A549 (cell line): ENCODE measurements at regions not wholly inside any gene's neighbourhood (a gene's known extent, or its start where the extent isn't known, plus 50 kb on each side); places are given as distances from the start of the nearest gene placed in this dataset.
"Not testable (repeated sequence)": the region's sequence is repeated elsewhere in the genome, so short reads cannot be mapped to it uniquely, and the experiment has no call there.

Experiments
- ATAC-seq, 2 experiments: fragments of 200-7000 bp in 1 of 2; fragments of >200 bp in 1 of 2; cut with Nextera tagmentation in 1 of 2; cut with Tn5 transposase in 1 of 2; 3 replicates each; pipeline versions ENCODE4 v1.8.0 to v1.9.1; 2018 to 2020; ENCODE audit warnings: mild to moderate bottlenecking in 1 of 2, moderate library complexity in 1 of 2
- CTCF ChIA-PET: fragments of 300-600 bp; sonication (Branson Sonifier 250); formaldehyde crosslinking; extraction: SDS; loops from one replicate; lab custom pipeline; 2021; ENCODE audit warnings: antibody characterized with exemption, inconsistent platforms; lab: Yijun Ruan, JAX
- POLR2A ChIA-PET: fragments of 350-600 bp; formaldehyde crosslinking; extraction: SDS; loops from one replicate; lab custom pipeline; 2021; ENCODE audit warnings: antibody characterized with exemption, inconsistent platforms; lab: Yijun Ruan, JAX
- DNase-seq, 2 experiments: peaks; one replicate each; pipeline versions ENCODE4 v3.0.0 to v3.0.0-alpha.2; 2011 to 2016; ENCODE audit warnings: low read depth in 1 of 2, low spot score in 1 of 2
- FAIRE-seq: peaks from 2 replicates; lab custom pipeline; 2011; peaks lifted over from hg19 to GRCh38; lab: Jason Lieb, UNC
- H3K27ac ChIP-seq, 2 experiments: fragments of >200 bp; sonication (Bioruptor Twin); formaldehyde crosslinking; 3 replicates each; pipeline ENCODE4 v1.5.1; 2016 to 2017
- H3K4me1 ChIP-seq: fragments of >200 bp; sonication (Bioruptor Twin); formaldehyde crosslinking; 3 replicates; pipeline ENCODE4 v1.6.1; 2016
- H3K4me2 ChIP-seq: fragments of >200 bp; sonication (Bioruptor Twin); formaldehyde crosslinking; 3 replicates; pipeline ENCODE4 v1.6.1; 2016
- H3K4me3 ChIP-seq: fragments of >200 bp; sonication (Bioruptor Twin); formaldehyde crosslinking; 3 replicates; pipeline ENCODE4 v1.5.1; 2016
- H3K9me3 ChIP-seq: fragments of >200 bp; sonication (Bioruptor Twin); formaldehyde crosslinking; 3 replicates; pipeline ENCODE4 v1.6.1; 2016
- BHLHE40 ChIP-seq: IDR thresholded peaks from 2 replicates; pipeline ENCODE4 v1.6.1; 2012; ENCODE audit warnings: low read depth, low read length, inconsistent platforms
- CHD2 ChIP-seq: fragments of 150-350 bp; IDR thresholded peaks from 2 replicates; pipeline ENCODE4 v1.6.1; 2014; ENCODE audit warnings: low read length; ENCODE audit not compliant: partially characterized antibody
- CHD4 ChIP-seq: fragments of 200-600 bp; sonication (generic); IDR thresholded peaks from 2 replicates; pipeline ENCODE4 v1.6.1; 2016; ENCODE audit warnings: antibody characterized with exemption, mild to moderate bottlenecking, borderline replicate concordance
- EHF ChIP-seq: fragments of 250-450 bp; sonication (Bioruptor Pico); IDR thresholded peaks from 2 replicates; pipeline ENCODE4 v1.5.0; 2020; ENCODE audit warnings: mild to moderate bottlenecking
- EP300 ChIP-seq, 2 experiments: fragments of >200 bp; sonication (Bioruptor Twin); formaldehyde crosslinking; IDR thresholded peaks; 2 replicates in 1 of 2; 3 replicates in 1 of 2; pipeline ENCODE4 v1.6.1; 2016 to 2017
- ESRRA ChIP-seq: fragments of 150-350 bp; IDR thresholded peaks from 2 replicates; pipeline ENCODE4 v1.6.1; 2014; ENCODE audit warnings: mild to moderate bottlenecking, low read length, borderline replicate concordance
- FOSL2 ChIP-seq, 2 experiments: fragments of 450-650 bp in 1 of 2; fragments of >200 bp in 1 of 2; sonication (Bioruptor Twin) in 1 of 2; formaldehyde crosslinking; IDR thresholded peaks; 2 replicates each; pipeline versions ENCODE4 v1.5.0 to v1.6.1; 2016 to 2020; ENCODE audit warnings: mild to moderate bottlenecking in 1 of 2, moderate library complexity in 1 of 2
- HES2 ChIP-seq: fragments of >200 bp; sonication (Bioruptor Twin); formaldehyde crosslinking; IDR thresholded peaks from 2 replicates; pipeline ENCODE4 v1.6.1; 2016
- MAFK ChIP-seq: fragments of 450-650 bp; IDR thresholded peaks from 2 replicates; pipeline ENCODE4 v1.6.1; 2014; ENCODE audit not compliant: partially characterized antibody
- MAZ ChIP-seq: fragments of 150-350 bp; IDR thresholded peaks from 2 replicates; pipeline ENCODE4 v1.6.1; 2014; ENCODE audit warnings: antibody characterized with exemption, low read depth, low read length, borderline replicate concordance
- MYC ChIP-seq: IDR thresholded peaks from 2 replicates; pipeline ENCODE4 v1.6.1; 2012; ENCODE audit warnings: mild to moderate bottlenecking, inconsistent platforms, low read length, improper control_type of control experiment, borderline replicate concordance
- NFE2L2 ChIP-seq: fragments of 150-350 bp; conservative IDR thresholded peaks from 2 replicates; pipeline ENCODE4 v1.6.1; 2014; ENCODE audit warnings: low read length
- NPAS2 ChIP-seq: fragments of 250-450 bp; sonication (Bioruptor Pico); IDR thresholded peaks from 2 replicates; pipeline ENCODE4 v1.8.0; 2022; ENCODE audit warnings: mild to moderate bottlenecking, moderate library complexity, borderline replicate concordance
- PHF8 ChIP-seq: fragments of 200-600 bp; sonication (generic); IDR thresholded peaks from 2 replicates; pipeline ENCODE4 v1.6.1; 2016; ENCODE audit warnings: low read depth, mild to moderate bottlenecking, antibody characterized with exemption, moderate library complexity, borderline replicate concordance
- POLR2A ChIP-seq: IDR thresholded peaks from 2 replicates; pipeline ENCODE4 v1.6.1; 2012; ENCODE audit warnings: mild to moderate bottlenecking, low read length
- RARB ChIP-seq: fragments of 250-450 bp; sonication (Bioruptor Pico); IDR thresholded peaks from 2 replicates; pipeline ENCODE4 v1.8.0; 2021; ENCODE audit warnings: mild to moderate bottlenecking, moderate library complexity
- SREBF2 ChIP-seq: fragments of 450-650 bp; IDR thresholded peaks from 2 replicates; pipeline ENCODE4 v1.6.1; 2014; ENCODE audit warnings: mild to moderate bottlenecking, moderate library complexity
- TFCP2L1 ChIP-seq: fragments of 250-450 bp; sonication (Bioruptor Pico); IDR thresholded peaks from 2 replicates; pipeline ENCODE4 v1.5.0; 2021; ENCODE audit warnings: mild to moderate bottlenecking
- TP53 ChIP-seq: fragments of 250-450 bp; sonication (Bioruptor Pico); IDR thresholded peaks from 2 replicates; pipeline ENCODE4 v1.5.0; 2021; ENCODE audit warnings: mild to moderate bottlenecking, moderate library complexity
- WGBS: methylation state at CpG from one replicate; pipeline ENCODE4 v1.1.6; 2017; ENCODE audit errors: missing lambda C conversion rate; 5-methylcytosine and 5-hydroxymethylcytosine counted together
- TF ChIP-seq, protein P1 (sequence below): IDR thresholded peaks from 2 replicates; pipeline ENCODE4 v1.6.1; 2012; ENCODE audit warnings: low read depth, borderline replicate concordance
- TF ChIP-seq, protein P2 (sequence below): fragments of 450-650 bp; IDR thresholded peaks from 2 replicates; pipeline ENCODE4 v1.6.1; 2014; ENCODE audit warnings: antibody characterized with exemption
- TF ChIP-seq, protein P3 (sequence below): fragments of 150-350 bp; IDR thresholded peaks from 2 replicates; pipeline ENCODE4 v1.6.1; 2014; ENCODE audit warnings: low read depth, mild to moderate bottlenecking, low read length
- TF ChIP-seq, protein P4 (sequence below): fragments of 250-450 bp; sonication (Bioruptor Pico); IDR thresholded peaks from 2 replicates; pipeline ENCODE4 v1.5.0; 2021; ENCODE audit warnings: mild to moderate bottlenecking, moderate library complexity, borderline replicate concordance

GRCh38 chrX:66961665-66962064 is 322.8 kb upstream of the EDA2R start:
- ChIA-PET CTCF (no interaction called here), POLR2A (no interaction called here)
- Histone ChIP-seq H3K27ac (no peak overlapping the region), H3K4me3 (no peak overlapping the region), H3K4me1 (no peaks in the 10 kb centered on the region), H3K9me3 (no peaks in the 10 kb centered on the region), H3K4me2 (no peak overlapping the region)
- no peak for ATAC-seq
- TF ChIP-seq EHF (CRISPR knock-in tag) (no peak), NFE2L2 (no peak), FOSL2 (IDR thresholded peaks at IDR 0.05) (no peak), FOSL2 (CRISPR knock-in tag; IDR thresholded peaks at IDR 0.05) (no peak), PHF8 (no peak), CHD4 (no peak), POLR2A (no peak), MAFK (no peak), EP300 (IDR thresholded peaks at IDR 0.05) (no peak), MYC (no peak), TP53 (CRISPR knock-in tag) (no peak), MAZ (no peak), CHD2 (no peak), RARB (CRISPR knock-in tag) (no peak)
- TF ChIP-seq, protein P1, sequence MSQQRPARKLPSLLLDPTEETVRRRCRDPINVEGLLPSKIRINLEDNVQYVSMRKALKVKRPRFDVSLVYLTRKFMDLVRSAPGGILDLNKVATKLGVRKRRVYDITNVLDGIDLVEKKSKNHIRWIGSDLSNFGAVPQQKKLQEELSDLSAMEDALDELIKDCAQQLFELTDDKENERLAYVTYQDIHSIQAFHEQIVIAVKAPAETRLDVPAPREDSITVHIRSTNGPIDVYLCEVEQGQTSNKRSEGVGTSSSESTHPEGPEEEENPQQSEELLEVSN, result no peak
- TF ChIP-seq, protein P2, sequence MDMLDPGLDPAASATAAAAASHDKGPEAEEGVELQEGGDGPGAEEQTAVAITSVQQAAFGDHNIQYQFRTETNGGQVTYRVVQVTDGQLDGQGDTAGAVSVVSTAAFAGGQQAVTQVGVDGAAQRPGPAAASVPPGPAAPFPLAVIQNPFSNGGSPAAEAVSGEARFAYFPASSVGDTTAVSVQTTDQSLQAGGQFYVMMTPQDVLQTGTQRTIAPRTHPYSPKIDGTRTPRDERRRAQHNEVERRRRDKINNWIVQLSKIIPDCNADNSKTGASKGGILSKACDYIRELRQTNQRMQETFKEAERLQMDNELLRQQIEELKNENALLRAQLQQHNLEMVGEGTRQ, result no peak
- TF ChIP-seq, protein P3, sequence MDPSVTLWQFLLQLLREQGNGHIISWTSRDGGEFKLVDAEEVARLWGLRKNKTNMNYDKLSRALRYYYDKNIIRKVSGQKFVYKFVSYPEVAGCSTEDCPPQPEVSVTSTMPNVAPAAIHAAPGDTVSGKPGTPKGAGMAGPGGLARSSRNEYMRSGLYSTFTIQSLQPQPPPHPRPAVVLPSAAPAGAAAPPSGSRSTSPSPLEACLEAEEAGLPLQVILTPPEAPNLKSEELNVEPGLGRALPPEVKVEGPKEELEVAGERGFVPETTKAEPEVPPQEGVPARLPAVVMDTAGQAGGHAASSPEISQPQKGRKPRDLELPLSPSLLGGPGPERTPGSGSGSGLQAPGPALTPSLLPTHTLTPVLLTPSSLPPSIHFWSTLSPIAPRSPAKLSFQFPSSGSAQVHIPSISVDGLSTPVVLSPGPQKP, result no peak
- TF ChIP-seq, protein P4, sequence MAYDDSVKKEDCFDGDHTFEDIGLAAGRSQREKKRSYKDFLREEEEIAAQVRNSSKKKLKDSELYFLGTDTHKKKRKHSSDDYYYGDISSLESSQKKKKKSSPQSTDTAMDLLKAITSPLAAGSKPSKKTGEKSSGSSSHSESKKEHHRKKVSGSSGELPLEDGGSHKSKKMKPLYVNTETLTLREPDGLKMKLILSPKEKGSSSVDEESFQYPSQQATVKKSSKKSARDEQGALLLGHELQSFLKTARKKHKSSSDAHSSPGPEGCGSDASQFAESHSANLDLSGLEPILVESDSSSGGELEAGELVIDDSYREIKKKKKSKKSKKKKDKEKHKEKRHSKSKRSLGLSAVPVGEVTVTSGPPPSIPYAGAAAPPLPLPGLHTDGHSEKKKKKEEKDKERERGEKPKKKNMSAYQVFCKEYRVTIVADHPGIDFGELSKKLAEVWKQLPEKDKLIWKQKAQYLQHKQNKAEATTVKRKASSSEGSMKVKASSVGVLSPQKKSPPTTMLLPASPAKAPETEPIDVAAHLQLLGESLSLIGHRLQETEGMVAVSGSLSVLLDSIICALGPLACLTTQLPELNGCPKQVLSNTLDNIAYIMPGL (CRISPR knock-in tag), result no peak
- FAIRE-seq, result peak; percentile 39
- WGBS, result 0% methylated on average over 3 of the region's 3 CpGs
- DNase-seq, result no peak

GRCh38 chrX:66931713-66932112 is 292.8 kb upstream of the EDA2R start:
- FAIRE-seq, result no peak
- Histone ChIP-seq H3K9me3 (no peaks in the 10 kb centered on the region), H3K27ac (no peak overlapping the region), H3K4me3 (no peak overlapping the region), H3K4me1 (no peaks in the 10 kb centered on the region), H3K4me2 (no peak overlapping the region)
- no peak for TF ChIP-seq EHF (CRISPR knock-in tag)
- TF ChIP-seq SREBF2, result no peak
- TF ChIP-seq BHLHE40, result no peak
- no peak for TF ChIP-seq ESRRA
- no peak for TF ChIP-seq PHF8
- no peak for TF ChIP-seq TFCP2L1 (CRISPR knock-in tag)
- no peak for TF ChIP-seq NPAS2 (CRISPR knock-in tag)
- TF ChIP-seq HES2, result no peak
- DNase-seq, result no peak
- ATAC-seq, result no peak
- CTCF ChIA-PET, result no interaction called here
- 4% methylated on average over 1 of the region's 1 CpG for WGBS
- POLR2A ChIA-PET, result no interaction called here

DNA sequence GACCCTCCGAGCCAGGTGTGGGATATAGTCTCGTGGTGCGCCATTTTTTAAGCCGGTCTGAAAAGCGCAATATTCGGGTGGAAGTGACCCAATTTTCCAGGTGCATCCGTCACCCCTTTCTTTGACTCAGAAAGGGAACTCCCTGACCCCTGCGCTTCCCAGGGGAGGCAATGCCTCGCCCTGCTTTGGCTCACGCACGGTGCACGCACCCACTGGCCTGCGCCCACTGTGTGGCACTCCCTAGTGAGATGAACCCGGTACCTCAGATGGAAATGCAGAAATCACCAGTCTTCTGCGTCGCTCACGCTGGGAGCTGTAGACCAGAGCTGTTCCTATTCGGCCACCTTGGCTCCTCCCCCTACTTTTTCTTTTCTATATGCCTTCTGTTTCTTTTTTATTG is 291.6 kb upstream of the EDA2R start:
- FAIRE-seq, H3K9me3 ChIP-seq, H3K4me1 ChIP-seq, DNase-seq, ATAC-seq, CTCF ChIA-PET, H3K4me3 ChIP-seq, H3K4me2 ChIP-seq, POLR2A ChIA-PET, H3K27ac ChIP-seq: not testable (repeated sequence)
- 40% methylated on average over 17 of the region's 18 CpGs for WGBS
